ENCODE measurements at regions not wholly inside any gene's neighbourhood (a gene's known extent, or its start where the extent isn't known, plus 50 kb on each side); places are given as distances from the start of the nearest gene placed in this dataset.

- H3K4me3 ChIP-seq (ENCODE audit: low read depth, low read length), result no peak overlapping the region
- no peak for TF ChIP-seq CTCF (conservative IDR thresholded peaks at IDR 0.05; ENCODE audit: low read depth, low read length)
- no peak for DNase-seq (ENCODE audit: low read depth)
Measured at GRCh38 chr12:124656947-124657434, 89.6 kb upstream of the NCOR2 start.

GRCh38 chr12:124655698-124656516 is 88.5 kb upstream of the NCOR2 start:
- no peak for DNase-seq (ENCODE audit: low read depth)
- H3K4me3 ChIP-seq (ENCODE audit: low read depth, low read length), result no peak overlapping the region
- TF ChIP-seq CTCF (conservative IDR thresholded peaks at IDR 0.05; ENCODE audit: low read depth, low read length), result peak; percentile 5

GRCh38 chr12:124655048-124655697 is 87.8 kb upstream of the NCOR2 start:
- H3K4me3 ChIP-seq (ENCODE audit: low read depth, low read length), result no peak overlapping the region
- DNase-seq (ENCODE audit: low read depth), result no peak
- no peak for TF ChIP-seq CTCF (conservative IDR thresholded peaks at IDR 0.05; ENCODE audit: low read depth, low read length)

GRCh38 chr12:124654666-124655047 is 87.2 kb upstream of the NCOR2 start:
- no peak for DNase-seq (ENCODE audit: low read depth)
- no peak for TF ChIP-seq CTCF (conservative IDR thresholded peaks at IDR 0.05; ENCODE audit: low read depth, low read length)
- no peak overlapping the region for H3K4me3 ChIP-seq (ENCODE audit: low read depth, low read length)

- no peak for DNase-seq (ENCODE audit: low read depth)
- TF ChIP-seq CTCF (conservative IDR thresholded peaks at IDR 0.05; ENCODE audit: low read depth, low read length), result no peak
- no peak overlapping the region for H3K4me3 ChIP-seq (ENCODE audit: low read depth, low read length)
Measured at GRCh38 chr12:124653169-124653931, 85.9 kb upstream of the NCOR2 start.

GRCh38 chr12:124652661-124653060 is 85.2 kb upstream of the NCOR2 start:
- H3K4me3 ChIP-seq (ENCODE audit: low read depth, low read length), result no peak overlapping the region
- no peak for DNase-seq (ENCODE audit: low read depth)
- no peak for TF ChIP-seq CTCF (conservative IDR thresholded peaks at IDR 0.05; ENCODE audit: low read depth, low read length)
